Pulmonary artery endothelial cell (primary cell): ENCODE measurements at regions not wholly inside any gene's neighbourhood (a gene's known extent, or its start where the extent isn't known, plus 50 kb on each side); places are given as distances from the start of the nearest gene placed in this dataset.

Source experiments
- DNase-seq: peaks from one replicate; pipeline ENCODE4 v3.0.0-alpha.2; 2011; ENCODE audit warnings: low read depth, low spot score

DNA sequence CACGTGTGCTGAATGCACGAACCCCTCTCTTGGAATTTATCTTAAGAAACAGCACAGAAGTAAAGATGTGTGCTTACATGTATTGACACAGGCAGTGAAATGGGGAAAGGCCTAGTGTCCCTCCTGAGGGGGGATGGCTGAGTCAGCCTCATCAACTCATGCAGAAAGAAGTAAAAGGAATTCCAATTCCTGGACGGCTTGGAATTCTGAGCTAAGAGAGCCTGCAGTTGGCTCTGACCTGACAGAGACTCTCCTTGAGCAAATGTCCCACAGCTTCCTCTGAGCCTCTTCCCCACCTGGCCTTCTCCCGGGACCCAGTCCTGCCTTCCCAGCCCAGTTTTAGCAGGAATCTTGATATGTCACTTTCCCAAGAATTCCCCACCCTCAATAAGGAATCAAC lies 542.4 kb upstream of the ADARB2 start:
- DNase-seq: no peak

GRCh38 chr10:2278363-2278762 lies 541.0 kb upstream of the ADARB2 start:
- DNase-seq: no peak

- no peak for DNase-seq
Measured at GRCh38 chr10:2263561-2263960, 526.2 kb upstream of the ADARB2 start.

GRCh38 chr10:2262878-2263277 lies 525.6 kb upstream of the ADARB2 start:
- DNase-seq: no peak

DNA sequence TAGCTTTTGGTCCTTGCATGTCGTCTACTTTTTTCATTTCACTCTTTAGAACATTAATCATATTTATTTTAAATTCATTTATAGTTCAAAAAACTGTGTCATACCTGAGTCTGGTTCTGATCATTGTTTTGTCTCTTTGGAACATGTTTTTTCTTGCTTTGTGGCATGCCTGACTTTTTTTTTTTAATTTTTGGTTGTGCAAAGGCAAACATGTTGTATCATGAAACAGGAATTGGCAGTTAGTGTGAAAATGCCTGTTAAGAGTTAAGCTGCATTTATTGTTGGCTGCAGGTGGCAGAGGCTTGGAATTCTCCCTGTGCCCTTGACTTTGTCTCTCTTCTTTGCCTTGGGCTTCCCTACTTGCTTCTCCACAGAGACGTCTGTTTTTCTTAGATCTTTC lies 525.0 kb upstream of the ADARB2 start:
- DNase-seq: no peak

DNA sequence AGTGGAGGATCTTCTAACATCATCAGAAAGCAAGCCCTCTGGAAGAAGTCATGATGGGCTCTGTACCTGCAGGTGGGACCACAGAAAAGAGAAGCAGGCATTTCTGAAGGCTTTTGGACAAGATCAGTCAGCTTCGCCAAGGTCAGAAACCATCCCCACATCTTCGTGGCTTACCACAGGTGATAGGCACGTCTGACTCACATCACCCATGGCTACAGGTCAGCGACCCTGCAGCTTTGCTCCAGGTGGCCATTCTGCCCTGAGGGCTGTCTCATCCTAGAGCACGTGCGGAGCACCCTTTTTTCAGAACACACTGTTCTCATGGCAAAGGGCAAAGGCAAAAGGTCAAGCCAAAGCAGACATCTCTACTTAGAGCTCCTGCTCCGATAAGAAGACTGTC lies 518.9 kb upstream of the ADARB2 start:
- DNase-seq: no peak

- no peak for DNase-seq
Measured at GRCh38 chr10:2252096-2252495, 514.8 kb upstream of the ADARB2 start.

DNA sequence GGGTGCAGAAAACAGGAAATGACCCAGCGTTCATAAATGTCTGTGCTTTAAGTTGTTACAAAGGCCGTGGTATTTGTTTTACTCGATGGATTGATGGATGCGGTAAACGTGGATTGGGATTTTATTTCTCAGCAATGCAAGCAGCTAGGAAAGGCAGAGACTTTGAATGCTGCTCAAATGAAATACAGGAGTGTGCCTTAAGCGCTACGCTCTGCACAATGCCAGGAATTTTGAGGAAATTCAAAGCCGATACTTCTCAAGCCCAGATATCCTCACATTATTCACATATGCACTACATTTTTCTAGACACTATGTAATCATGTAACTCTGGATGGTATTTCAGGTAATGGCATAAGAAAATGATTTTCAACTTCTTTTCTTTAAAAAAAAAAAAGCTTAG lies 514.3 kb upstream of the ADARB2 start:
- DNase-seq: no peak

DNA sequence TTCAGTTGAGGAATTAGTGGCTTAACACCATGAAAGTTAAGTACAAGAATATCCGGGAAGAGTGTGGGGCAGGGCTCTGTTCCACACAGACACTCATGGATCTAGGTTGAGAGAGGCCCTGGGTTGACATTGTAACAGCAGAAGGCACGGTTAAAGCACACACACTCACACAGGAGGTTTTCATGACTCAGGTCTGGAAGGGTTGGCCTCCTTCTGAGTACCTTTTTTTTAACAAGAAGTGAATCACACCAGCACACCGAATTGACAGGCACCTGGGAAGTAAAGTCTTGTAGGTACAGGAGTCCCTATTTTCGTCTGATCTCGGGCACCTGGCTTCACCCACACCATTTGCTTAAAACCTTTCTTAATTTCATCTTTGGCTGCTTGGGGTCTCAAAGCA lies 509.4 kb upstream of the ADARB2 start:
- no peak for DNase-seq

- DNase-seq: no peak
Measured at GRCh38 chr10:2245580-2245979, 508.3 kb upstream of the ADARB2 start.

- no peak for DNase-seq
Measured at GRCh38 chr10:2244471-2244870, 507.1 kb upstream of the ADARB2 start.

- no peak for DNase-seq
Measured at GRCh38 chr10:2236876-2237275, 499.6 kb upstream of the ADARB2 start.

GRCh38 chr10:2232479-2232878 lies 495.2 kb upstream of the ADARB2 start:
- no peak for DNase-seq

GRCh38 chr10:2230478-2230877 lies 493.2 kb upstream of the ADARB2 start:
- no peak for DNase-seq

DNA sequence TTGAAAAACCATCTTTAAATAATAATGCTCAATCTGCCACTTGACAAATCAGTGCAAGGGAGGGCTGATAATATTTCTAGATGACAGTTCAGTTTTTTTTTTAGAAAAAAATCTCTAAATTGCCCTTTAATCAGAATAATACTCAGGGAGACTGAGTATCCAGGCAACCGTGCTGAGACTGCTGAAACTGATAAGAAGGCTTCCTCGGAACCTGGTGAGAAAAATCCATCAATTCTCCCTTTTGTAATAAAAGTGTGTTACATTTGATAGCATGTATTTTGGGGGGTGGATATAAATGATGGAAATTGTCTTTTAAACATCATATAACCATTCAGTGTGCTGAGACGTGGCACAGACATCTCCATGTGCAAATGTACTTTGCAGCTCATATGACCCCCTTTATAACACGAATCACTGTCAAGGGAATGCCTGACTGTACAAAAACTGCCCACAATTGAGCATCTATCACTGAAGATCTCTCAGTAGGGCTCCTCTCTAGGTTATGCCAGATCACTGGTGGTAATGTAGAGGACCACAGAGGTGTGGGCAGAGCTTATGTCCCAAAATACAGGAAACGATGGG lies 491.1 kb upstream of the ADARB2 start:
- DNase-seq: no peak

- no peak for DNase-seq
Measured at GRCh38 chr10:2225609-2226008, 488.3 kb upstream of the ADARB2 start.

- DNase-seq: no peak
Measured at GRCh38 chr10:2223548-2224320, 486.4 kb upstream of the ADARB2 start.

DNA sequence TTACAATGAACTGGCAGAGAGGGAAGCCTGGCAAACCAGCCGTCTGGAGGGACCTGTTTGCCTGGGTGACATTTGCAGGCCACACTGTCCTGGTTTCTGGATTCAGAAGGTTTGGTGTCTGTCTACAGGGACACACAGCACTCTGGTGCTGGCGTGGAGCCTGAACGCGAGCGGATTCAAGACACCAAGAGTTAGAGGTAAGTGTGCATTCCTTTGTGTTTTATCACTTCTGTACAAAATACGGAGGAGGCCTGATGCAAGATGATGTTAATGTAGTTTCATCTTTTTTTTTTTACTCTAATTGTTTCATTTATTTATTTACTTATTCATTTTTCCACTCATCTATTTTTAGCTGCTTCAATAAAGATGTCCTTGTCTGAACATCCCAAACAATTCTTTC lies 485.3 kb upstream of the ADARB2 start:
- DNase-seq: no peak

- no peak for DNase-seq
Measured at GRCh38 chr10:2214805-2215204, 477.5 kb upstream of the ADARB2 start.

GRCh38 chr10:2214092-2214491 lies 476.8 kb upstream of the ADARB2 start:
- DNase-seq: no peak

GRCh38 chr10:2212244-2212834 lies 475.0 kb upstream of the ADARB2 start:
- DNase-seq: no peak

DNA sequence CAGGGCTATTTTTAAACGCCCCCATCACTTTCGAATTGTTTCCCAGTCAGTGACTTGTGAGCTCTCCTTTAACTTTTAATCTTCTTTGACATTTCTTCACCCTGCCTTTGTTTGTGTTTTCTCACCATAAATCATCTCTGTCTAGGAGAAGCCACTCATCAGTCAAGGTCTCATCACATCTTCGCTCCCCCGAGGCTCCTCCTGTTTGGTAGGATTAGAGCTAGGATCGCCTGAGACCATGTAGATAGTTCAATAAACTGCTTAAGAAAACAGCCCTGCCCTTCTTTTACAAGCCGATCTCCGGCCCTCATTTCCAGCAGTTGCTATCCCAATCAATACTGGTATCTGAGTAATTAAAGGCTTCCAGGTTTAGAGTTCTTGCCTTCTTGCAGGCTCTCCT lies 472.8 kb upstream of the ADARB2 start:
- DNase-seq: no peak

- no peak for DNase-seq
Measured at GRCh38 chr10:2208106-2208505, 470.8 kb upstream of the ADARB2 start.
